Medulla oblongata (tissue), 1 donor: ENCODE measurements at regions not wholly inside any gene's neighbourhood (a gene's known extent, or its start where the extent isn't known, plus 50 kb on each side); places are given as distances from the start of the nearest gene placed in this dataset.

Source experiments
- DNase-seq: peaks from one replicate; pipeline ENCODE4 v3.0.0-alpha.2; 2015; ENCODE audit errors: extremely low spot score

DNA sequence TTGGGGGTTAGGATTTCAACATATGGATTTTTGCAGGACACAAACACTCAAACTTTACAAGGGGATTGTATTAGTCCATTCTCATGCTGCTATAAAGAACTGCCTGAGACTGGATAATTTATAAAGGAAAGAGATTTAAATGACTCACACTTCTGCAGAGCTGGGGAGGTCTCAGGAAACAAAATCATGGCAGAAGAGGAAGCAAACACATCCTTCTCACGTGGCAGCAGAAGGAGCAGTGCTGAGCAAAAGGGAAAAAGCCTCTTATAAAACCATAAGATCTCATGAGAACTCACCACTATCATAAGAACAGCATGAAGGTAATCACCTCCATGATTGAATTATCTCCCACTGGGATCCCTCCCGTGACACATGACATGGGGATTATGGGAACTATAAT lies 1183.1 kb downstream of the ZPLD1 start:
- no peak for DNase-seq

DNA sequence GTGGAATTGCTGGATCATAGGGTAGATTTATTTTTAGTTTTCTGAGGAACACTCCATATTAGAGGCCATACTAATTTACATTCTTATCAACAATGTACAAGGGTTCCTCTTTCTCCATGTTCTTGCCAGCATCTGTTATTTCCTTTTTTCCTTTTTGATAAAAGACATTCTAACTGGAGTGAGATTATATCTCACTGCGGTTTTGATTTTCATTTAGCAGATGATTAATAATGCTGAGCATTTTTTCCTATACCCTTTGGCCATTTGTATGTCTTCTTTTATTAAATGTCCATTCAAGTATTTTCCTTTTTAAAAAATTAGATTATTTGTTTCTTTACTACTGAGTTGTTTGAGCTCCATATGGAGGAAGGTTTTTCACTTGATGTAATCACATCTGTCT lies 1189.5 kb downstream of the ZPLD1 start:
- no peak for DNase-seq

DNA sequence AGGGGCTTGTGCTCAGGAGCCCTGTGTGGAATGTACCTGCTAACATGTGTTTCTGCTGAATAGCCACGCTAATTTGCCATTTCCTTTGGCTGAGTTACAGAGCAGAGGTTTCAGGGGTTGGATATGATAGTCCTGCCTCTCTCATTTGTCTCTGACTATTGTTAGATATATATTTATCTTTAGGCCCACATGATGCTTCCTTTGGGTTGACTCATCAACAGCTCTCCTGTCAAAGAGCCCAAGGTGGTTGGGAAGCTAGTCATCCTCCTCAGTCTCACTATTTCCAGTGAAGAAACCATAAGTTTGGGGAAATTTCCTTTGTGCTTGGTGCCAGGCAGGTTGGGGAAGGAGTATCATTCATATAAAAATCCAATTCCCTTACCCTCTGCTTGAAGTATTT lies 1194.6 kb downstream of the ZPLD1 start:
- no peak for DNase-seq

- DNase-seq, result no peak
Measured at GRCh38 chr3:103644450-103644849, 1209.6 kb downstream of the ZPLD1 start.

- DNase-seq, result no peak
Measured at GRCh38 chr3:103653996-103654395, 1219.2 kb downstream of the ZPLD1 start.

- no peak for DNase-seq
Measured at GRCh38 chr3:103657756-103658155, 1222.9 kb downstream of the ZPLD1 start.

DNA sequence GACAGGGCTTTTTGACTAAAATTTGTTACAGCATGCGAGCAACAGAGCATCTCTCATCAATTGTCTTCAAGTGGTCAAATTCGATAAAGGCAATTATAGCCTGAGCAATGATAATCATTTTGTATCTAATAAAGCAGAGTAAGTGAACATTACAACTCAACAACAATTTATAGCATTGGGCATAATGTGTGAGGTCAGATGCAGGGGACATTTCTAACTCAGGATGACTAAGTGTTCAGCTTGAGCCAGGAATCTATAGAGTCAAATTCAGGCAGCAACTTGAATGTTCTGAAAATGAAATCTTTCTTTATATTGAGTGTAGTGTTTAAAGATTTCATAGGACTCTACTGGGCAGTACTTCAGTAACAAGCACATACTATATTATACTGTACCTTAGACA lies 1226.0 kb downstream of the ZPLD1 start:
- DNase-seq, result no peak

DNA sequence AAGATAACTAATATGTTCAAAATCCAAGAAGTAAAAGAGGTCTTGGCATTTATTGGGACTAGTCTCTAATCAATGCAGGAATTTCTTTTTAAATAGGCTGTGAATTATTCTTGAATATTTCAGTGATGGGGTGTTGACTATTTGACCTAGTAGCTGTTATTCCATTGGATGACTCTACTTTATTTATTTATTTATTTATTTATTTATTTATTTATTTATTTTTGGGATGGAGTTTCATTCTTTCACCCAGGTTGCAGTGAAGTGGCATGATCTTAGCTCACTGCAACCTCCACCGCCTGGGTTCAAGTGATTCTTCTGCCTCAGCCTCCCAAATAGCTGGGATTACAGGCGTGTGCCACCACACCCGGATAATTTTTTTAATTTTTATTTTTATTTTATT lies 1227.8 kb downstream of the ZPLD1 start:
- DNase-seq, result no peak

DNA sequence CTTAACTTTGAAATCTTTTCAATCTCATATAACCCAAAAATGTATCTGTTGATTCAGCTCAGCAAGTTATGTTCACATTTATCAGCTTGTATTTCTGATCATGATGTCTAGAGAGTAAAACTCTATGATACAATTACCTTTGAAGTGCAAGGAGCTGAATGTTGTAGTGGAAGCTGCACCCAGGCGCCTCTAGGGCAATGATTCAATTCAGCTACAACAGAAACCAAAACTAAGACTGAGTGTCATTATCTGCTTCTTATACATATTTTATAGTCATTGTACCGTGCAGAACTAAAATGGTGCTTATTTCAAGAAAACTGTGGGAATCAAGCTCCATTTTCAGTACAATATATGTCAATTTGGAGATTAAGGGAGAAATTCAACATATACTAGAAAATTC lies 1237.5 kb downstream of the ZPLD1 start:
- no peak for DNase-seq

GRCh38 chr3:103684904-103685303 lies 1250.1 kb downstream of the ZPLD1 start:
- DNase-seq, result no peak

DNA sequence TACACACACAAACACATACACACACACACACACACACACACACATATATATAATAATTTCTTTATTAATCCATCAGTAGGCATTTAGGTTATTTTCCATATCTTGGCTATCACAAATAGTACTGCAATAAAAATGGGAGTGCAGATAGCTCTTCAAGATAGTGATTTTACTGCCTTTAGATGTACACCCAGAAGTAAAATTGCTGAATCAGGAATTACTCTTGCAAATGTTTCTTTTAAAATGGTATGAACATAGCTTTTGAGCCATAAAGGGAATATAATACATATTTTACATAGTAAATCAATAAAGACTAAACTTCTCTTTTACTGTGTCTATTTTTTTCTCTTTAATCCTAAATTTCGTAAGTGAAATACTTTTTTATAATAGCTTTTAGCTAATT lies 1251.1 kb downstream of the ZPLD1 start:
- no peak for DNase-seq

- no peak for DNase-seq
Measured at GRCh38 chr3:103690536-103690935, 1255.7 kb downstream of the ZPLD1 start.

GRCh38 chr3:103693831-103694230 lies 1259.0 kb downstream of the ZPLD1 start:
- no peak for DNase-seq

- no peak for DNase-seq
Measured at GRCh38 chr3:103698646-103699045, 1263.8 kb downstream of the ZPLD1 start.

- DNase-seq, result no peak
Measured at GRCh38 chr3:103699228-103699627, 1264.4 kb downstream of the ZPLD1 start.

GRCh38 chr3:103705641-103706040 lies 1270.8 kb downstream of the ZPLD1 start:
- DNase-seq, result no peak

DNA sequence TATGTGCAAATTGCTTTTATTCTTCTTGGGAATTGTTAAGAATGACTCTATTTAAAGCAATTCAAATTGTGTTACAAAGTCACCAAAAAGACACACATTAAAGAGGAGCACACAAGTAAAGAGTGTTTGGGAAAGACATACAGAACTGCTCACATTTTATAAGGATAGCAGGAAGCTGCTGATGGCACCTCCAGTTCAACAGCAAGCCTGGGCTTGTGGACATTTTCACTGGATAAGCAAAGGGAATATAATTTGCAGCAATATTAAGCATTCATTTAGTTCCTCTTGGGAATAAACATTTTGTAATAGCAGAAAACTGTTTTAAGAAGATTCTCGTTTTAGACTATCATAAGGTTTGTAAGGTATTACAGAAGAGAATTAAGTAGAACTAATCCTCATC lies 1271.9 kb downstream of the ZPLD1 start:
- DNase-seq, result no peak

DNA sequence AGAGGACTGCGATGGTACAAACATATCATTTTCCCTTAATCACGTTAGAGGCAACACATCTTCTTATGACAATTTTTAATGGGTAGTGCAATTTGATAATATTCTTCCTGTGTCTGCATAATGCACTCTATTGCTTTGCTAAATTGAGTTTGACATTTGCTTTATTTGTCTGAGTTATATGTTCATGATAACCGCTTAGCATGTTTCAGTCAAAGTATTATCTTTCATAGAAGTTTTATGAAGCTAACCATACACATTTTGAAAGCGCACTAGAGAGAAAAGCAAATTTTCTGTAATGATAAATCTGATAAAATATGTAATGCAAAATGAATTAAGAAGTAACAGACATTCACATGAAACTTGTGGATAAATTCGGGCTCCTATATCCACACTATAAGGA lies 1276.9 kb downstream of the ZPLD1 start:
- DNase-seq, result no peak

- no peak for DNase-seq
Measured at GRCh38 chr3:103712320-103713008, 1277.6 kb downstream of the ZPLD1 start.

- no peak for DNase-seq
Measured at GRCh38 chr3:103729547-103729946, 1294.7 kb downstream of the ZPLD1 start.

DNA sequence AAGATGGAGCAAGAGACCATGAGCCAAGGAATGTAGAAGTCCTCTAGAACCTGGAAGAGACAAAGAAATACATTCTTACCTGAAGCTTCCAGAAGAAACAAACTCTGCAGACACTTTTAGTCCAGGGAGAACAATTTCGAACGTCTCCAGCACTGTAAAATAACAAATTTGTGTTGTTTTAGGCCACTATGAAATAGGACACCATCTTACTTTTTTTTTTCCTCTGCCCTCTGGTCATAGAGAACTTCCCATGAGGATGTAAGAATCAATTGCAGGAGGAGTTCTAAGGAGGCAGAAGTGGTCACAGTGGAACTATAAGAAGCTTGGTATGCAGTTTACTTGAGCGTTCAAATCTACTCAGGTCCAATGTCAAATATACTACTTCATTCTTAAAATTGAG lies 1295.9 kb downstream of the ZPLD1 start:
- DNase-seq, result no peak

- no peak for DNase-seq
Measured at GRCh38 chr3:103752986-103753385, 1318.2 kb downstream of the ZPLD1 start.

- no peak for DNase-seq
Measured at GRCh38 chr3:103767635-103768034, 1332.8 kb downstream of the ZPLD1 start.

GRCh38 chr3:103785017-103785416 lies 1350.2 kb downstream of the ZPLD1 start:
- DNase-seq, result no peak
